ENCODE measurements at regions not wholly inside any gene's neighbourhood (a gene's known extent, or its start where the extent isn't known, plus 50 kb on each side); places are given as distances from the start of the nearest gene placed in this dataset.
A peak's percentile ranks its signal among the peaks of the same experiment; 100 is the strongest.

GRCh38 chr18:75800331-75800648 is 372.8 kb upstream of the SMIM21 start:
- Histone ChIP-seq H3K4me1 (ENCODE audit: insufficient read depth) (no peaks in the 10 kb centered on the region), H3K27me3 (ENCODE audit: insufficient read depth) (no peaks in the 10 kb centered on the region), H3K9me2 (ENCODE audit: insufficient read depth) (no peaks in the 10 kb centered on the region), H3K36me3 (ENCODE audit: insufficient read depth) (no peaks in the 10 kb centered on the region), H2AFZ (no peak overlapping the region), H3F3A (replicated peaks; ENCODE audit: low read depth) (no peaks in the 10 kb centered on the region), H3K79me2 (replicated peaks; ENCODE audit: insufficient read depth) (no peaks in the 10 kb centered on the region), H3K4me3 (no peak overlapping the region), H3K4me2 (no peak overlapping the region), H4K20me1 (replicated peaks; ENCODE audit: insufficient read depth) (no peaks in the 10 kb centered on the region), H3K27ac (ENCODE audit: low read depth) (no peak overlapping the region)
- Mint-ChIP-seq H3K27me3 (ENCODE audit: insufficient read depth, low read depth, poor library complexity) (no peaks in the 10 kb centered on the region), H3K36me3 (ENCODE audit: low read depth) (no peaks in the 10 kb centered on the region), H3K4me1 (peaks cover 3% of the 10 kb centered on the region; the same call in 2 of the 3 replicates), H3K9me3 (no peaks in the 10 kb centered on the region), H3K4me3 (no peak overlapping the region), H3K27ac (no peak overlapping the region)
- DNase-seq (ENCODE audit: low spot score) (no peak), ATAC-seq (no peak)
- TF ChIP-seq STAT1 (IDR thresholded peaks at IDR 0.05; ENCODE audit: unreplicated experiment) = no peak

DNA sequence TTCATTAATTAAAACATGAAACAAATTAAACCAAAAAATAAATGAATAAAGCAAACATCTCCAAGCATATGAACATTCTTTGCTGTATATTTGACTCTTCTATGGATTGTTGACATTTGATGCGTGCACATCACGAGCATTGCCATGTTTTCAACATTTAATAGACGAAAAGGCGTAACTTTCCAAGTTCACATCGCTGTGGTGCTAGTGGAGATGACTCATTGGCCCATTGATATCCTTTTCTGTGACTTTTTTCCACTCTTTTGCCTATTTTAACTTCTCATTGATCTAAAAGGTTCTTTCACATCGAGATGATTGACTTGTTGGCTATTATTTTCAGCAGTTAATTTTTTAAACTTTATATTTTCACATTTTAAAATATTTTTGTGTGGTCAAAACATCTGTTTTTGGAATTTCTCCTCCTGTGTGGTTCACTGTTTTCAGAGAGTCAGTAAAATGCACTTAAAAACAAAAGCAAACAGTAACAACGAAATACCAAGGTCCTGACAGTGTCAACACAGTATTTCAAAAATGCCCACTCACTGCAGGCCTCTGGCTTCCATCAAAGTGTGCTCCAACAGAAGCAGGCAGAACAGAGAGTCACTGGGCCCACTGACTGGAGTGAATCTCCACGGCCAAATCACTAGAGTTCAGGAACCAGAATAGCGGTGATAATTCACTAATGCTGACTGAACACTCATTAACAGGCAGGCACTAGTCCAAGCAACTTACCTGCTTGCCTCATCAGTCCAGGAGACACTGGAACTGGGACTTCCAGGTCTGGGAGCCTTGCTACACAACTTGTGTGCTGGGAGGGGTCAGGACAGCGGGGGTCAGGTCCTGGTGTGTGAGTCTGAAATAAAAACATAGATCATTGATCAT is 372.2 kb upstream of the SMIM21 start:
- ATAC-seq = no peak
- H3K27me3 Mint-ChIP-seq (ENCODE audit: insufficient read depth, low read depth, poor library complexity) = no peaks in the 10 kb centered on the region
- H3K36me3 Mint-ChIP-seq (ENCODE audit: low read depth) = no peaks in the 10 kb centered on the region
- H3K36me3 ChIP-seq (ENCODE audit: insufficient read depth) = no peaks in the 10 kb centered on the region
- no peak for DNase-seq (ENCODE audit: low spot score)
- no peaks in the 10 kb centered on the region for H3K4me1 ChIP-seq (ENCODE audit: insufficient read depth)
- H3K4me2 ChIP-seq = no peak overlapping the region
- H3K4me3 Mint-ChIP-seq = no peak overlapping the region
- no peaks in the 10 kb centered on the region for H3K9me3 Mint-ChIP-seq
- H4K20me1 ChIP-seq (replicated peaks; ENCODE audit: insufficient read depth) = no peaks in the 10 kb centered on the region
- no peaks in the 10 kb centered on the region for H3K27me3 ChIP-seq (ENCODE audit: insufficient read depth)
- no peak overlapping the region for H3K27ac Mint-ChIP-seq
- no peak overlapping the region for H3K27ac ChIP-seq (ENCODE audit: low read depth)
- H3K79me2 ChIP-seq (replicated peaks; ENCODE audit: insufficient read depth) = no peaks in the 10 kb centered on the region
- H3K4me1 Mint-ChIP-seq = peaks cover 3% of the 10 kb centered on the region; the same call in 2 of the 3 replicates
- H2AFZ ChIP-seq = 0 out of 2 replicates have a peak overlapping the region, but pooled peaks have one; percentile 19
- H3F3A ChIP-seq (replicated peaks; ENCODE audit: low read depth) = no peaks in the 10 kb centered on the region
- H3K9me2 ChIP-seq (ENCODE audit: insufficient read depth) = no peaks in the 10 kb centered on the region
- H3K4me3 ChIP-seq = no peak overlapping the region
- TF ChIP-seq JUNB (IDR thresholded peaks at IDR 0.05; ENCODE audit: unreplicated experiment) (no peak), NANOG (IDR thresholded peaks at IDR 0.05; ENCODE audit: borderline replicate concordance) (no peak), EZH2phosphoT487 (IDR thresholded peaks at IDR 0.05; ENCODE audit: unreplicated experiment) (no peak), STAT1 (IDR thresholded peaks at IDR 0.05; ENCODE audit: unreplicated experiment) (no peak), ZNF114 (CRISPR knock-in tag; IDR thresholded peaks at IDR 0.05) (no peak), EZH2 (IDR thresholded peaks at IDR 0.05; ENCODE audit: low read depth, unreplicated experiment) (no peak), ZNF331 (CRISPR knock-in tag; IDR thresholded peaks at IDR 0.05; ENCODE audit: low read depth) (no peak), POLR2AphosphoS5 (IDR thresholded peaks at IDR 0.05; ENCODE audit: low read depth) (no peak)
- TF ChIP-seq, protein P1, sequence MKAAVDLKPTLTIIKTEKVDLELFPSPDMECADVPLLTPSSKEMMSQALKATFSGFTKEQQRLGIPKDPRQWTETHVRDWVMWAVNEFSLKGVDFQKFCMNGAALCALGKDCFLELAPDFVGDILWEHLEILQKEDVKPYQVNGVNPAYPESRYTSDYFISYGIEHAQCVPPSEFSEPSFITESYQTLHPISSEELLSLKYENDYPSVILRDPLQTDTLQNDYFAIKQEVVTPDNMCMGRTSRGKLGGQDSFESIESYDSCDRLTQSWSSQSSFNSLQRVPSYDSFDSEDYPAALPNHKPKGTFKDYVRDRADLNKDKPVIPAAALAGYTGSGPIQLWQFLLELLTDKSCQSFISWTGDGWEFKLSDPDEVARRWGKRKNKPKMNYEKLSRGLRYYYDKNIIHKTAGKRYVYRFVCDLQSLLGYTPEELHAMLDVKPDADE (IDR thresholded peaks at IDR 0.05) = no peak
- TF ChIP-seq, protein P2, sequence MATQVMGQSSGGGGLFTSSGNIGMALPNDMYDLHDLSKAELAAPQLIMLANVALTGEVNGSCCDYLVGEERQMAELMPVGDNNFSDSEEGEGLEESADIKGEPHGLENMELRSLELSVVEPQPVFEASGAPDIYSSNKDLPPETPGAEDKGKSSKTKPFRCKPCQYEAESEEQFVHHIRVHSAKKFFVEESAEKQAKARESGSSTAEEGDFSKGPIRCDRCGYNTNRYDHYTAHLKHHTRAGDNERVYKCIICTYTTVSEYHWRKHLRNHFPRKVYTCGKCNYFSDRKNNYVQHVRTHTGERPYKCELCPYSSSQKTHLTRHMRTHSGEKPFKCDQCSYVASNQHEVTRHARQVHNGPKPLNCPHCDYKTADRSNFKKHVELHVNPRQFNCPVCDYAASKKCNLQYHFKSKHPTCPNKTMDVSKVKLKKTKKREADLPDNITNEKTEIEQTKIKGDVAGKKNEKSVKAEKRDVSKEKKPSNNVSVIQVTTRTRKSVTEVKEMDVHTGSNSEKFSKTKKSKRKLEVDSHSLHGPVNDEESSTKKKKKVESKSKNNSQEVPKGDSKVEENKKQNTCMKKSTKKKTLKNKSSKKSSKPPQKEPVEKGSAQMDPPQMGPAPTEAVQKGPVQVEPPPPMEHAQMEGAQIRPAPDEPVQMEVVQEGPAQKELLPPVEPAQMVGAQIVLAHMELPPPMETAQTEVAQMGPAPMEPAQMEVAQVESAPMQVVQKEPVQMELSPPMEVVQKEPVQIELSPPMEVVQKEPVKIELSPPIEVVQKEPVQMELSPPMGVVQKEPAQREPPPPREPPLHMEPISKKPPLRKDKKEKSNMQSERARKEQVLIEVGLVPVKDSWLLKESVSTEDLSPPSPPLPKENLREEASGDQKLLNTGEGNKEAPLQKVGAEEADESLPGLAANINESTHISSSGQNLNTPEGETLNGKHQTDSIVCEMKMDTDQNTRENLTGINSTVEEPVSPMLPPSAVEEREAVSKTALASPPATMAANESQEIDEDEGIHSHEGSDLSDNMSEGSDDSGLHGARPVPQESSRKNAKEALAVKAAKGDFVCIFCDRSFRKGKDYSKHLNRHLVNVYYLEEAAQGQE (IDR thresholded peaks at IDR 0.05; ENCODE audit: unreplicated experiment) = no peak
- TF ChIP-seq, protein P3, sequence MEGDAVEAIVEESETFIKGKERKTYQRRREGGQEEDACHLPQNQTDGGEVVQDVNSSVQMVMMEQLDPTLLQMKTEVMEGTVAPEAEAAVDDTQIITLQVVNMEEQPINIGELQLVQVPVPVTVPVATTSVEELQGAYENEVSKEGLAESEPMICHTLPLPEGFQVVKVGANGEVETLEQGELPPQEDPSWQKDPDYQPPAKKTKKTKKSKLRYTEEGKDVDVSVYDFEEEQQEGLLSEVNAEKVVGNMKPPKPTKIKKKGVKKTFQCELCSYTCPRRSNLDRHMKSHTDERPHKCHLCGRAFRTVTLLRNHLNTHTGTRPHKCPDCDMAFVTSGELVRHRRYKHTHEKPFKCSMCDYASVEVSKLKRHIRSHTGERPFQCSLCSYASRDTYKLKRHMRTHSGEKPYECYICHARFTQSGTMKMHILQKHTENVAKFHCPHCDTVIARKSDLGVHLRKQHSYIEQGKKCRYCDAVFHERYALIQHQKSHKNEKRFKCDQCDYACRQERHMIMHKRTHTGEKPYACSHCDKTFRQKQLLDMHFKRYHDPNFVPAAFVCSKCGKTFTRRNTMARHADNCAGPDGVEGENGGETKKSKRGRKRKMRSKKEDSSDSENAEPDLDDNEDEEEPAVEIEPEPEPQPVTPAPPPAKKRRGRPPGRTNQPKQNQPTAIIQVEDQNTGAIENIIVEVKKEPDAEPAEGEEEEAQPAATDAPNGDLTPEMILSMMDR (conservative IDR thresholded peaks at IDR 0.05; ENCODE audit: low read depth in 2 of 2) = no peak

Measured in GM23338 (cell line).